T-helper 2 cell (primary cell): ENCODE measurements at regions not wholly inside any gene's neighbourhood (a gene's known extent, or its start where the extent isn't known, plus 50 kb on each side); places are given as distances from the start of the nearest gene placed in this dataset.
A peak's percentile ranks its signal among the peaks of the same experiment; 100 is the strongest.
"Not testable (repeated sequence)": the region's sequence is repeated elsewhere in the genome, so short reads cannot be mapped to it uniquely, and the experiment has no call there.

ENCODE experiments used
- DNase-seq, 5 experiments: peaks; one replicate each; pipeline versions ENCODE4 v3.0.0 to v3.0.0-alpha.2; 2012 to 2022

GRCh38 chr1:60311838-60312237 lies 238.3 kb upstream of the C1orf87 start:
- DNase-seq, result no peak

- no peak for DNase-seq
Observed at GRCh38 chr1:60299581-60299980, 226.0 kb upstream of the C1orf87 start.

- no peak for DNase-seq
Observed at GRCh38 chr1:60298290-60298689, 224.7 kb upstream of the C1orf87 start.

- DNase-seq, result no peak
Observed at GRCh38 chr1:60296794-60297193, 223.2 kb upstream of the C1orf87 start.

GRCh38 chr1:60292140-60292539 lies 218.6 kb upstream of the C1orf87 start:
- DNase-seq, result no peak

- DNase-seq, result no peak
Observed at GRCh38 chr1:60290393-60290792, 216.8 kb upstream of the C1orf87 start.

GRCh38 chr1:60287536-60287935 lies 214.0 kb upstream of the C1orf87 start:
- DNase-seq, result no peak

- no peak for DNase-seq
Observed at GRCh38 chr1:60283690-60284089, 210.1 kb upstream of the C1orf87 start.

- peak in 1 of 5 experiments; percentile 48 for DNase-seq
Observed at GRCh38 chr1:60281360-60281932, 207.9 kb upstream of the C1orf87 start.

- no peak for DNase-seq
Observed at GRCh38 chr1:60280819-60281218, 207.2 kb upstream of the C1orf87 start.

- no peak for DNase-seq
Observed at GRCh38 chr1:60280256-60280655, 206.7 kb upstream of the C1orf87 start.

- no peak for DNase-seq
Observed at GRCh38 chr1:60279798-60280197, 206.2 kb upstream of the C1orf87 start.

- no peak for DNase-seq
Observed at GRCh38 chr1:60277269-60277668, 203.7 kb upstream of the C1orf87 start.

GRCh38 chr1:60274422-60275290 lies 201.1 kb upstream of the C1orf87 start:
- no peak for DNase-seq

GRCh38 chr1:60273185-60273584 lies 199.6 kb upstream of the C1orf87 start:
- DNase-seq, result no peak

GRCh38 chr1:60271041-60271440 lies 197.5 kb upstream of the C1orf87 start:
- no peak for DNase-seq

- no peak for DNase-seq
Observed at GRCh38 chr1:60268451-60268850, 194.9 kb upstream of the C1orf87 start.

- no peak for DNase-seq
Observed at GRCh38 chr1:60265560-60266535, 192.3 kb upstream of the C1orf87 start.

GRCh38 chr1:60262701-60263100 lies 189.1 kb upstream of the C1orf87 start:
- no peak for DNase-seq

GRCh38 chr1:60257531-60257930 lies 184.0 kb upstream of the C1orf87 start:
- no peak for DNase-seq

GRCh38 chr1:60255565-60255964 lies 182.0 kb upstream of the C1orf87 start:
- DNase-seq, result no peak

- DNase-seq, result no peak
Observed at GRCh38 chr1:60251426-60251825, 177.9 kb upstream of the C1orf87 start.

GRCh38 chr1:60247467-60247866 lies 173.9 kb upstream of the C1orf87 start:
- not testable (repeated sequence) for DNase-seq
